ENCODE measurements at regions not wholly inside any gene's neighbourhood (a gene's known extent, or its start where the extent isn't known, plus 50 kb on each side); places are given as distances from the start of the nearest gene placed in this dataset.

GRCh38 chr15:86004061-86004460, 75.6 kb upstream of the AGBL1 start:
- no peak for TF ChIP-seq EZH2 (IDR thresholded peaks at IDR 0.05; ENCODE audit: borderline replicate concordance, low read length)
- TF ChIP-seq, protein P1, sequence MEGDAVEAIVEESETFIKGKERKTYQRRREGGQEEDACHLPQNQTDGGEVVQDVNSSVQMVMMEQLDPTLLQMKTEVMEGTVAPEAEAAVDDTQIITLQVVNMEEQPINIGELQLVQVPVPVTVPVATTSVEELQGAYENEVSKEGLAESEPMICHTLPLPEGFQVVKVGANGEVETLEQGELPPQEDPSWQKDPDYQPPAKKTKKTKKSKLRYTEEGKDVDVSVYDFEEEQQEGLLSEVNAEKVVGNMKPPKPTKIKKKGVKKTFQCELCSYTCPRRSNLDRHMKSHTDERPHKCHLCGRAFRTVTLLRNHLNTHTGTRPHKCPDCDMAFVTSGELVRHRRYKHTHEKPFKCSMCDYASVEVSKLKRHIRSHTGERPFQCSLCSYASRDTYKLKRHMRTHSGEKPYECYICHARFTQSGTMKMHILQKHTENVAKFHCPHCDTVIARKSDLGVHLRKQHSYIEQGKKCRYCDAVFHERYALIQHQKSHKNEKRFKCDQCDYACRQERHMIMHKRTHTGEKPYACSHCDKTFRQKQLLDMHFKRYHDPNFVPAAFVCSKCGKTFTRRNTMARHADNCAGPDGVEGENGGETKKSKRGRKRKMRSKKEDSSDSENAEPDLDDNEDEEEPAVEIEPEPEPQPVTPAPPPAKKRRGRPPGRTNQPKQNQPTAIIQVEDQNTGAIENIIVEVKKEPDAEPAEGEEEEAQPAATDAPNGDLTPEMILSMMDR (conservative IDR thresholded peaks at IDR 0.05 in 1 of 2, IDR thresholded peaks at IDR 0.05 in 1 of 2; ENCODE audit: extremely low read depth in 1 of 2, insufficient read depth in 1 of 2, low read depth in 1 of 2, low read length in 2 of 2): no peak
